Inflammatory macrophage treated with lipopolysaccharide for 4 hours (primary cell): ENCODE measurements at regions not wholly inside any gene's neighbourhood (a gene's known extent, or its start where the extent isn't known, plus 50 kb on each side); places are given as distances from the start of the nearest gene placed in this dataset.
"Not testable (repeated sequence)": the region's sequence is repeated elsewhere in the genome, so short reads cannot be mapped to it uniquely, and the experiment has no call there.

ENCODE experiments used
- DNase-seq: peaks from one replicate; pipeline ENCODE4 v3.0.0-alpha.2; 2020

DNA sequence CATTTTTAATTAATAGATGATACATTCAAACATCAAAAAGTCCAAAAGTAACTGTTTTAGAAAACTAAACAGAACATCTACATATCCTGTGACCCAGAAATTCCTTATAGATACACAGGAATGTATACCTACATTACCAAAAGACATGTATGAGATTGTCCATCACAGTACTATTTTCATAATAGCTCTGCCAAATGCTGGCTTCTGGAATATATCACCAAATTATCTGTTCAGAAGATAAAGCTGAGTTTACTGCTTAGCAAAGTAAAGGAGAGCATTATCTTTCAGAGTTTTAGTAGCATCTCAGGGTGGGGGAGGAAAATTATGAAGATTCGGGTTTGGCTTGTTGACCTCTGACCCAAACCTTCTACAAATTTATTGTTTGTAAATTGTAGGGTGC is 368.9 kb upstream of the SLC7A11 start:
- DNase-seq = no peak

GRCh38 chr4:138609943-138610350 is 367.8 kb upstream of the SLC7A11 start:
- no peak for DNase-seq

DNA sequence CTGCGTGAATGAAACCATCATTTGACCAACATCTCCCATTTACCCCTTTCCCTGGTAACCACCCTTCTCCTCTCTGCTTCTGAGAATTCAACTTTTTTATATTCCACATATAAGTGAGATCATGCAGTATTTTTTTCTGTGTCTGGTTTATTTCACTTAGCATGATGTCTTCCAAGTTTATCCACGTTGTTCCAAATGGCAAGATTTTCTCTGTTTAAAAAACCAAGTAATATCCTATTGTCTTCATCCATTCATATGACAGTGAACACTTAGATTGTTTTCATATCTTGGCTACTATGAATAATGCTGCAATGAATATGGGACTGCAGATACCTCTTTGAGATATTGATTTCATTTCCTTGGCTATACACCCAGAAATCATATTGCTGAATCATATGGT is 362.4 kb upstream of the SLC7A11 start:
- DNase-seq = no peak

DNA sequence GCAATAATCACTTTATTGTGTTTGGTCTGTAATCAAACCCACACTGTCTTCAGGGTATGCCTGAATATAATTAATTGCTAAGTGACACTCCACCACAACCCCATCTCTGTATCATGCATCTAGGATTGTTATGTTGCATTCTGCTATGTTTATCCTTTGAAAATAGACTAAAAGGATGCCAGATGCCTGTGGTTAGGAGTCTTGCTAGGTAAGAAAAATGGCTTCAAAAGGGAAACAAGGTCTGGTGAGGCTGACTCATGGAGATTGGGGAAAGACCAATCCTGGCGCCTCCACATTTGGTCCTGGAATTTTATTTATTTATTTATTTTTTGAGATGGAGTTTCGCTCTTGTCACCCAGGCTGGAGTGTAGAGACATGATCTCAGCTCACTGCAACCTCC is 360.5 kb upstream of the SLC7A11 start:
- no peak for DNase-seq

GRCh38 chr4:138599965-138600364 is 357.8 kb upstream of the SLC7A11 start:
- DNase-seq = no peak

DNA sequence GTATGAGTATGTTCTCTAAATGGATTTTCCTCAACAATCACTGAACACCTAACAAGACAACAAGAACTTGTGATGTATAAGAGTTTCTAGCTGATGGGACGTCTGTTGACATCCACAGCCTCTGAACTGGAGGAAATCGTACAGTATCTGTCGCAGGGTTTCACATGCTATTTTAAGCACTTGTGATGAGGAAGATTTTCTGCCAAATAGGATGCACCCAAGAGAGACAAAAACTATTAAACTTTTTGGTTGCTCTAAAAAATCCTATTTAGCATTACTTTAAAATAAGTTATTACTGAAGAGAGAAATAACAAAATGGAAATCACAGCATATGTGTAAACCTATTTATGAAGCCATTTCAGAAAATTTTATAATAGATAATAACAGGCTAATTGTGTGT is 356.1 kb upstream of the SLC7A11 start:
- no peak for DNase-seq

GRCh38 chr4:138596896-138597295 is 354.7 kb upstream of the SLC7A11 start:
- no peak for DNase-seq

- DNase-seq = no peak
These were observed 353.7 kb upstream of the SLC7A11 start for GRCh38 chr4:138595731-138596460.

GRCh38 chr4:138595171-138595570 is 353.0 kb upstream of the SLC7A11 start:
- DNase-seq = no peak

GRCh38 chr4:138592796-138593195 is 350.6 kb upstream of the SLC7A11 start:
- DNase-seq = no peak

GRCh38 chr4:138591808-138592207 is 349.7 kb upstream of the SLC7A11 start:
- DNase-seq = no peak

GRCh38 chr4:138588501-138588900 is 346.4 kb upstream of the SLC7A11 start:
- no peak for DNase-seq

DNA sequence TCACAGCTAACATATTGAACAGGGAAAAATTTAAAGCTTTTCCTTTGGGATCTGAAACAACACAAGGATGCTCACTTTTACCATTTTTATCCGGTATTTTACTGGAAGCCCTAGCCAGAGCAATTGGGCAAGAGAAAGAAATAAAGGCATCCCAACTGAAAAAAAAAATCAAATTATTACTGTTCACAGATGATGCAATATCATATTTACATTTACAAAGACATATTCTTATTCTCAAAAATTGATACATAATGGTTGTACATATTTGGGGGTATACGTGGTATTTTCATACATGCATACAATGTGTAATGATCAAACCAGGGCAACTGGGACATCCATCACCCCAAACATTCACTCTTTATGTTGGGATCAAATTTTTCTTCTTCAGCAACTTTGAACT is 337.0 kb upstream of the SLC7A11 start:
- DNase-seq = no peak

DNA sequence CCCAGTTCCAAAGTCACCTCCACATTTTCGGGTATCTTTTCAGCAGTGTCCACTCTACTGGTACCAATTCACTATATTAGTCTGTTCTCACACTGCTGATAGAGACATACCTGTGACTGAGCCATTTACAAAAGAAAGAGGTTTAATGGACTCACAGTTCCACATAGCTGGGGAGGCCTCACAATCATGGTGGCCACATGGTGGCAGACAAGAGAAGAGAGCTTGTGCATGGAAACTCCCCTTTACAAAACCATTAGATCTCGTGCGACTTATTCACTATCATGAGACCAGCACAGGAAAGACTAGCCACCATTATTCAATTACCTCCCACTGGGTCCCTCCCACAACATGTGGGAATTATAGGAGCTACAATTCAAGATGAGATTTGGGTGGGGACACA is 335.7 kb upstream of the SLC7A11 start:
- not testable (repeated sequence) for DNase-seq

DNA sequence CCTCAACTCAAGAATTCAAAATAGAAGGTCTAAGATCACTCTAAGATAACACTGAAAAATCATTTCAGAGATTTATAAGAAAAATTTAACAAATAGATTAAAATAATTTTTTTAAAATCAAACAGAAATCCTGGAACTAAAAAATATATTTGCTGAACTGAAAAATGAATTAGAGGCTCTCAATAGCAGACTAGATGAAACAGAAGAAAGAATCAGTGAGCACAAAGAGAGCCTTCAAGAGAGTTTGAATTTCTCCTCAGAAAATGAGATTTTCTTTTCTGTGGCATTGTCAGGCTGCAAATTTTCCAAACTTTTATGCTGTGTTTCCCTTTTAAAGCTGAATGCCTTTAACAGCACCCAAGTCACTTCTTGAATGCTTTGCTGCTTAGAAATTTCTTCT is 335.0 kb upstream of the SLC7A11 start:
- DNase-seq = no peak

- peak; percentile 15 for DNase-seq
These were observed 334.5 kb upstream of the SLC7A11 start for GRCh38 chr4:138576684-138577083.

GRCh38 chr4:138573246-138573645 is 331.1 kb upstream of the SLC7A11 start:
- no peak for DNase-seq

- DNase-seq = no peak
These were observed 329.9 kb upstream of the SLC7A11 start for GRCh38 chr4:138572007-138572406.

DNA sequence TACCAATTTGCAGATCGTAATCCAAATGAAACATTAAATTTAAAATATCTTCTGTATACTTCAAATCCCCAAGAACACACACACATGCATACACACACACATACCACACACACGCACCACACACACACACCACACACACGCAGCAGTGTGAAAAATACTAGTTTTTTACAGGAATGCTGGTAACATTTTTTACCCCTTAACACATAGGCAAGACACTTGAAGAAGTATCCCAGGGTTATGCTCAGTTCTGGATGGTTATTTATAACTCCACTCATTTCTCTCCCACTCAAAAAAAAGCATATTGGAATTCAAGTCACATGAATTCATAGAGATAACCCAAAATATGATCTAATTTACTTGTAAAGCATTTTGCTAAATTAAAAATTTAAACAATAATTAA is 325.5 kb upstream of the SLC7A11 start:
- DNase-seq = no peak

DNA sequence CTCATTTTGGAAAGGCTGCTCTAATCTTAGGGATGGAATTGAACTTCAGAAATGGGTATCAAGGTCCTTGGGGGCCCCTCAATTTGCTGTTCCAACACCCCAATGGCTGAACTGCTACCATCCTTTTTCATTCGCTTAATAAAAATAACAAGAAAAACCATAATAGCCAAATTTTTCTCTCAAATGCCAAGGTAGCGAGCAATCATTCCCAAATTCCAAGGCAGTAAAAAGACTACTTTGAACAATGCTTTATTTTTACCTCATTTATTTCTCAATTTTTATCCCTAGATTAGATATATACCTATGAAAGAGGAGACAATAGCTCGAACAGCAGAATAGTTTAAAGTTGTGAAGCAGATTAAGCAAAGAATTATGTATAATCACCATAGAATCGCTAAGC is 323.4 kb upstream of the SLC7A11 start:
- DNase-seq = no peak

DNA sequence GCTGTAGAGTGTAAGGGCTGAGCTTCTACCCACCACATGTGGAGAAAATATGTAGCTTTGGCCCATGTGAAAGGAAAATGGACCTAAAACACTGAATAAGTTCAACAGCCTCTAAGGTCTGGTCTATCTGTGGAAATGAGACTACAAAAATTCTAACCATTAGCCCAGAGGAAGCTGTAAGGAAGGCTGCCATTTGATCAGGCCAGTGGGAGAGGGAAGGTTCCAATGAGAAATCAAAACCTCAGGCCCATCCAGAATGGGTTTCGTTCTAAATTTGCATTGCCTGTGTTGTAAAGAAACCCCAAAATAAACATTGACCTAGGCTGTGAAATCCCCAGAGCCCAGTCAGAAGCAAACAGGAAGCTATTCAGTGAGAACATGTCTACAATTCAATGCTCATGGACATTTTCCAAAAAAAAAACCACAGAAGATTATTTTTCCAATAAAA is 320.4 kb upstream of the SLC7A11 start:
- peak; percentile 3 for DNase-seq

DNA sequence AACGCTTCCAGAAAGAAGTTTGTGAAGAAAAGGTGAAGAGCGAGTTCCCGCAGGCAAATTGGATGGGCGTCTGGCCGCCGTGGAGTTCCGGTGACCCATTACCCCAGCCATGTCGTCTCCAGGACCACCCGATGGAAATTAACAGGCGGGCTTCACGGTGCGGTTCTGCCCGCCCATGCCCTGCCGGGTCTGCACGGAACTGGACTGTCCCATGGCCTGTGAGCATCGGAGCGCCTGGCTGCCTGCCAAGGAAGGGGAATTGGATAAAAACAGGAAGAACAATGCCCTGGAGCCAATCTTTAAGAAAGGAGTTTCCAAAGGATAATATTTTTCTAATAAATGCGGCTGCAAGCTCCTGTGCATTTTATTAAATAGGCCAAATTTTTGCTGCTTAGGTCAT is 319.8 kb upstream of the SLC7A11 start:
- DNase-seq = no peak

DNA sequence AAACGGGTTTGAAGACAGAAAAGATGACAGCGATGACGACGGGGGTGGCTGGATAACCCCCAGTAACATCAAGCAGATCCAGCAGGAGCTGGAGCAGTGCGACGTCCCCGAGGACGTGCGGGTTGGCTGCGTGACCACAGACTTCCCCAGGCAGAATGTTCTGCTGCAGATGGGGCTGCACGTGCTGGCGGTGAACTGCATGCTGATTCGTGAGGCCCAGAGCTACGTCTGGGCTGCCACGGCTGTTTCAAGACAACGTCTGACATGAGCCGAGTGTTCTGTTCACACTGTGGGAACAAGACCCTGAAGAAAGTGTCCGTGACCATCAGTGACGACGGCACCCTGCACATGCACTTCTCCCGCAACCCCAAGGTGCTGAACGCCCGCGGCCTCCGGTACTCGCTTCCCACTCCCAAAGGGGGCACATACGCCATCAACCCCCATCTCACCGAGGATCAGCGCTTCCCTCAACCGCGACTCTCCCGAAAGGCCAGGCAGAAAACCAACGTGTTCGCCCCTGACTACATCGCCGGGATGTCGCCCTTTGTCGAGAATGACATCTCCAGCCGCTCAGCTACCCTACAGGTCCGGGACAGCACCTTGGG is 319.2 kb upstream of the SLC7A11 start:
- DNase-seq = no peak

GRCh38 chr4:138560448-138560847 is 318.3 kb upstream of the SLC7A11 start:
- DNase-seq = no peak

DNA sequence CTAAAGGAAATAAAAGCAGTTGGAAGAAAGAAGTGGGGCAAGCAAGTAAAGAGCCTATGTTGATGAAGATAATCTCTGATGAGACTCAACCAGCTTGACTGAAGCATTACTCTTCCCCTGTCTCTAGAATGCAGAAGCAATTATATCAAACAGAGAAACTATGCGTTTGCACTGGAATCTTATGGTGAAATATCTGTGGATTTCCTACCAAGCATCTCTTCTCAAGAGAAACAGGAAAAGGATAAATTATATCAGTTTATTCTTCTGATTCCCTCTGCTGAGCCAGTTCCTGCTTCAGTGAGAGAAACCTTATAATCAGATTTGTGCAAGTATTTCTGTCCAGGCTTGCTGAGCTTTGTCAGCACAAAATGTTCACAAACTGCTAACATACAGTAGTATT is 316.7 kb upstream of the SLC7A11 start:
- DNase-seq = no peak
